ENCODE measurements at regions not wholly inside any gene's neighbourhood (a gene's known extent, or its start where the extent isn't known, plus 50 kb on each side); places are given as distances from the start of the nearest gene placed in this dataset.

DNA sequence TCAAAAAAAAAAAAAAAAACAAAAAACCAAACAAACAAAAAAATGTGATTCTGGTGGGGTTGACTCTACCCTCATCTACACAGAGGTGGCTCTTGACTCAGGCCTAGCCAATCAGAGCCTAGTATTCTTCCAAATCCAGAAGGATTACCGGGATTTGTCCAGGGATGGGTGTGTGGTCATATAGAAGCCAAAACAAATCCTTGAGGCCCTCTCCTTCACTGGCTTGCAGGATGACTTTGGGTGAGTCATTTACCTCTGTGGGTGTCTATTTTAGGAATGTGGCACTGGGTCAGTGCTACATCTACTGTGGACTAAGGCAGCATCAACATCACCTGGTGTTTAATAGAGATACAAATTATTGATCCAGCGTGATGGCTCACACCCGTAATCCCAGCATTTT lies 93.2 kb upstream of the RBBP6 start:
- peaks cover 0 to 11% of the 10 kb centered on the region in 2 experiments; a peak in 1 of 5 replicates for H3K27me3 ChIP-seq (ENCODE audit: control insufficient read depth in 1 of 2, insufficient read depth in 2 of 2, low read length in 2 of 2)
- DNase-seq (ENCODE audit: low spot score) (no peak), ATAC-seq (no peak), FAIRE-seq (no peak)
- no peak overlapping the region for H3K27ac ChIP-seq (ENCODE audit: extremely low read length, insufficient read depth, low read length)
- in situ Hi-C loops (cut with HindIII; ENCODE audit: extremely low pct_ligation_motif_present, low pct_unique_long_range_greater_than_20kb) (no loop called here), intact Hi-C loops (cut with micrococcal nuclease; ENCODE audit: unreplicated experiment) (no loop called here)
- H2AFZ ChIP-seq (ENCODE audit: low read length) = no peak overlapping the region
- H4K20me1 ChIP-seq (ENCODE audit: insufficient read depth, low read length) = no peaks in the 10 kb centered on the region
- TF ChIP-seq RFX3 (CRISPR knock-in tag; IDR thresholded peaks at IDR 0.05) (no peak), NBN (conservative IDR thresholded peaks at IDR 0.05) (no peak), KDM1A (CRISPR knock-in tag; IDR thresholded peaks at IDR 0.05) (no peak), ZSCAN31 (CRISPR knock-in tag; IDR thresholded peaks at IDR 0.05; ENCODE audit: low read depth) (no peak), HDAC2 (CRISPR knock-in tag; IDR thresholded peaks at IDR 0.05) (no peak), MED1 (CRISPR knock-in tag; IDR thresholded peaks at IDR 0.05) (no peak), TSC22D2 (CRISPR knock-in tag; IDR thresholded peaks at IDR 0.05; ENCODE audit: borderline replicate concordance) (no peak)
- TF ChIP-seq, protein P1, sequence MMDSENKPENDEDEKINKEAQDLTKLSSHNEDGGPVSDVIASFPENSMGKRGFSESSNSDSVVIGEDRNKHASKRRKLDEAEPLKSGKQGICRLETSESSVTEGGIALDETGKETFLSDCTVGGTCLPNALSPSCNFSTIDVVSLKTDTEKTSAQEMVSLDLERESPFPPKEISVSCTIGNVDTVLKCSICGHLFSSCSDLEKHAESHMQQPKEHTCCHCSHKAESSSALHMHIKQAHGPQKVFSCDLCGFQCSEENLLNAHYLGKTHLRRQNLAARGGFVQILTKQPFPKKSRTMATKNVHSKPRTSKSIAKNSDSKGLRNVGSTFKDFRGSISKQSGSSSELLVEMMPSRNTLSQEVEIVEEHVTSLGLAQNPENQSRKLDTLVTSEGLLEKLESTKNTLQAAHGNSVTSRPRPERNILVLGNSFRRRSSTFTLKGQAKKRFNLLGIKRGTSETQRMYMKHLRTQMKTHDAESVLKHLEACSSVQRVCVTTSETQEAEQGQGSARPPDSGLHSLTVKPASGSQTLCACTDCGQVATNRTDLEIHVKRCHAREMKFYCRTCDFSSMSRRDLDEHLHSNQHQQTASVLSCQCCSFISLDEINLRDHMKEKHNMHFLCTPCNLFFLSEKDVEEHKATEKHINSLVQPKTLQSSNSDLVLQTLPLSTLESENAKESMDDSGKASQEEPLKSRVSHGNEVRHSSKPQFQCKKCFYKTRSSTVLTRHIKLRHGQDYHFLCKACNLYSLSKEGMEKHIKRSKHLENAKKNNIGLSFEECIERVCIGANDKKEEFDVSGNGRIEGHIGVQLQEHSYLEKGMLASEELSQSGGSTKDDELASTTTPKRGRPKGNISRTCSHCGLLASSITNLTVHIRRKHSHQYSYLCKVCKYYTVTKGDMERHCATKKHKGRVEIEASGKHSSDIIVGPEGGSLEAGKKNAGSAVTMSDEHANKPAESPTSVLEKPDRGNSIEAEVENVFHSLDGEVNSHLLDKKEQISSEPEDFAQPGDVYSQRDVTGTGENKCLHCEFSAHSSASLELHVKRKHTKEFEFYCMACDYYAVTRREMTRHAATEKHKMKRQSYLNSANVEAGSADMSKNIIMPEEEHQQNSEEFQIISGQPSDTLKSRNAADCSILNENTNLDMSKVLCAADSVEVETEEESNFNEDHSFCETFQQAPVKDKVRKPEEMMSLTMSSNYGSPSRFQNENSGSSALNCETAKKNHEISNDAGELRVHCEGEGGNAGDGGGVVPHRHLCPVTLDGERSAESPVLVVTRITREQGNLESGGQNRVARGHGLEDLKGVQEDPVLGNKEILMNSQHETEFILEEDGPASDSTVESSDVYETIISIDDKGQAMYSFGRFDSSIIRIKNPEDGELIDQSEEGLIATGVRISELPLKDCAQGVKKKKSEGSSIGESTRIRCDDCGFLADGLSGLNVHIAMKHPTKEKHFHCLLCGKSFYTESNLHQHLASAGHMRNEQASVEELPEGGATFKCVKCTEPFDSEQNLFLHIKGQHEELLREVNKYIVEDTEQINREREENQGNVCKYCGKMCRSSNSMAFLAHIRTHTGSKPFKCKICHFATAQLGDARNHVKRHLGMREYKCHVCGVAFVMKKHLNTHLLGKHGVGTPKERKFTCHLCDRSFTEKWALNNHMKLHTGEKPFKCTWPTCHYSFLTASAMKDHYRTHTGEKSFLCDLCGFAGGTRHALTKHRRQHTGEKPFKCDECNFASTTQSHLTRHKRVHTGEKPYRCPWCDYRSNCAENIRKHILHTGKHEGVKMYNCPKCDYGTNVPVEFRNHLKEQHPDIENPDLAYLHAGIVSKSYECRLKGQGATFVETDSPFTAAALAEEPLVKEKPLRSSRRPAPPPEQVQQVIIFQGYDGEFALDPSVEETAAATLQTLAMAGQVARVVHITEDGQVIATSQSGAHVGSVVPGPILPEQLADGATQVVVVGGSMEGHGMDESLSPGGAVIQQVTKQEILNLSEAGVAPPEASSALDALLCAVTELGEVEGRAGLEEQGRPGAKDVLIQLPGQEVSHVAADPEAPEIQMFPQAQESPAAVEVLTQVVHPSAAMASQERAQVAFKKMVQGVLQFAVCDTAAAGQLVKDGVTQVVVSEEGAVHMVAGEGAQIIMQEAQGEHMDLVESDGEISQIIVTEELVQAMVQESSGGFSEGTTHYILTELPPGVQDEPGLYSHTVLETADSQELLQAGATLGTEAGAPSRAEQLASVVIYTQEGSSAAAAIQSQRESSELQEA (CRISPR knock-in tag; IDR thresholded peaks at IDR 0.05; ENCODE audit: not compliant biosample characterization) = no peak
- H3K36me3 ChIP-seq (replicated peaks in 1 of 2; ENCODE audit: control insufficient read depth in 1 of 2, insufficient read depth in 2 of 2, low read length in 2 of 2) = no peaks in the 10 kb centered on the region
- ChIA-PET CTCF (ENCODE audit: low intra/inter-chr PET ratio, low total read pairs) (no interaction called here), POLR2A (no interaction called here)
- H3K4me3 ChIP-seq (replicated peaks in 1 of 3; ENCODE audit: insufficient read depth in 1 of 3, low read depth in 2 of 3, low read length in 3 of 3) = no peak overlapping the region
- 11% methylated on average over 3 of the region's 3 CpGs for WGBS (ENCODE audit: low lambda C conversion rate)
- no TSS peak for BruUV-seq (replicated peaks)
- no peak overlapping the region for H3K9ac ChIP-seq (ENCODE audit: insufficient read depth, low read depth, low read length)
- no peak overlapping the region for H3K4me2 ChIP-seq (ENCODE audit: low read depth, low read length)
- no peaks in the 10 kb centered on the region for H3K79me2 ChIP-seq (ENCODE audit: insufficient read depth, low read length)
- no peaks in the 10 kb centered on the region for H3K9me3 ChIP-seq (ENCODE audit: low read length)
- H3K4me1 ChIP-seq (ENCODE audit: insufficient read depth, low read length) = no peaks in the 10 kb centered on the region
